Stimulated activated CD4-positive, alpha-beta T cell treated with anti-CD3 and anti-CD28 coated beads, Interleukin-12 subunit alpha, Interleukin-12 subunit beta, amount 100 ng/mL, for 48 hours (primary cell): ENCODE measurements at regions not wholly inside any gene's neighbourhood (a gene's known extent, or its start where the extent isn't known, plus 50 kb on each side); places are given as distances from the start of the nearest gene placed in this dataset.
"Not testable (repeated sequence)": the region's sequence is repeated elsewhere in the genome, so short reads cannot be mapped to it uniquely, and the experiment has no call there.

Source experiments
- DNase-seq, 3 donors: peaks; one replicate each; pipeline ENCODE4 v3.0.0-alpha.2; 2020; ENCODE audit warnings: low read depth in 2 of 3, low spot score in 1 of 3

DNA sequence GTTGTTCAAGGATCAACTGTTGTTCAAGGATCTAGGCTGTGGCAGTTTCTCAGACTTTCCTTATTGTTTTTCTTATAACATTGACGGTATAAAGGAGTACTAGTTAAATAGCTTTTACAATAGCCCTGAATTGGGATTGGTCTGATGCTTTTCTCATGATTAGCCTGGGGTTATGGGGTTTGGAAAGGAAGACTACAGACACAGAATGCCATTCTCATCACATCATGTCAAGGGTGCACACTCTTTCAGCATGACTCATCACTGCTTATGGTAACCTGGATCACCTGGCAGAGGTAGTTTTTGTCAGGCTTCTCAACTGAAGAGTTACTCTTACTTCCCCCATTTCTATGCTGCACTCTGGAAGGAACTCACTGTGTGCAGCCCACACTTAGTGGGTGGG lies 194.2 kb upstream of the NPSR1 start:
- no peak for DNase-seq

- no peak for DNase-seq
Measured at GRCh38 chr7:34471844-34472243, 186.2 kb upstream of the NPSR1 start.

- DNase-seq: no peak
Measured at GRCh38 chr7:34486371-34486770, 171.6 kb upstream of the NPSR1 start.

GRCh38 chr7:34487391-34488115 lies 170.5 kb upstream of the NPSR1 start:
- DNase-seq: no peak

DNA sequence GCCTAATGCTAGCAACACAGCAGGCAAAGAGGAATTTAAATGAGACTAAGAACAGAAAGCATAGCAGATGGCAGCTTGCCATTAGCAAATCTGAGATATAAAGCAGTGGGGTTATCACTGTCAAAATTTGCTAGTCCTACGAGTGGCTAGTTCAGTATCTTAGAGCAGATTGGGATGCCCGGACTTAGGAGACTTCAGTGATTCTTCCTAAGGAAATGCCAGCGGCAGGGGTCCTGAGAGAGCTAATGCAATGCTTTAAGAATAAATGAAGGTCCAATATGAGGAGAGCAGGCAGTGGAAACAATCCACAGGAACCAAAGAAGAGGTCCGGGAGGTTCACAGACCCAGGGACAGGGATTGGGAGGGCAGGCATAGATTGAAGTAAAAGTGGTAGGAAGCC lies 169.3 kb upstream of the NPSR1 start:
- no peak for DNase-seq

DNA sequence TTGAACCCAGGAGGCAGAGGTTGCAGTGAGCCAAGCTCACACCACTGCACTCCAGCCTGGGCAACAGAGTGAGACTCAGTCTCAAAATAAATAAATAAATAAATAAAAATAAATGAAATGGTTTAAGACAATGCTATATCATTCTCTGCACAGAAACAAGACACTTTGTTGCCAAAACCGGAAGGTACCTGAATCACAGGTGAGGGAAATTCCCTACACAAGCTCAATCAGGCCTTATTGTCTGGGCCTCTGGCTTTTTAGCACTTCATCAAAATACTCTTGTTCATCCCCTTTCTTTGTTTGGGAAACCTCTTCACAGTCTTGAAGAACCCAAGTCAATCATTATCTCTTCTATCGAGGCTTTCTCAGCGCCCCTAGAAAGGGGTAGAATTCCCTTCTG lies 166.1 kb upstream of the NPSR1 start:
- no peak for DNase-seq

- no peak for DNase-seq
Measured at GRCh38 chr7:34493752-34494151, 164.3 kb upstream of the NPSR1 start.

- DNase-seq: no peak
Measured at GRCh38 chr7:34497153-34497777, 160.8 kb upstream of the NPSR1 start.

- DNase-seq: no peak
Measured at GRCh38 chr7:34501156-34501555, 156.9 kb upstream of the NPSR1 start.

GRCh38 chr7:34507191-34507590 lies 150.8 kb upstream of the NPSR1 start:
- no peak for DNase-seq

- no peak for DNase-seq
Measured at GRCh38 chr7:34523226-34523918, 134.6 kb upstream of the NPSR1 start.

- DNase-seq: no peak
Measured at GRCh38 chr7:34530259-34530658, 127.8 kb upstream of the NPSR1 start.

GRCh38 chr7:34539003-34539402 lies 119.0 kb upstream of the NPSR1 start:
- no peak for DNase-seq

DNA sequence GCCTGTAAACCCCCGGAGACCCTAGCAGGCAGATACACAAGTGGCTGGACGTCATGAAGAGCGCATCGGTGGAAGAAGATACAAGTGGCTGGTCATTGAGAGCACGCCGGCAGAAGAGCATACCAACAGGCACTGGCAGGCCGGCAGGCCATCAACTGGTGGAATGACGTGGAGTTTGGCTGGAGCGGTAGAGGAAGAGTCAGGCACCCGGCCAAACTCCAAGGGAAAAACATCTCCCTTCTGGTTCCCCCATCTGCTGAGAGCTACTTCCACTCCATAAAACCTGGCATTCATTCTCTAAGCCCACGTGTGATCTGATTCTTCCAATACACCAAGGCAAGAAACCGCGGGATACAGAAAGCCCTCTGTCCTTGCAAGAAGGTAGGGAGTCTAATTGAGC lies 113.4 kb upstream of the NPSR1 start:
- DNase-seq: no peak

GRCh38 chr7:34550996-34551395 lies 107.0 kb upstream of the NPSR1 start:
- no peak for DNase-seq

GRCh38 chr7:34552502-34552901 lies 105.5 kb upstream of the NPSR1 start:
- no peak for DNase-seq

DNA sequence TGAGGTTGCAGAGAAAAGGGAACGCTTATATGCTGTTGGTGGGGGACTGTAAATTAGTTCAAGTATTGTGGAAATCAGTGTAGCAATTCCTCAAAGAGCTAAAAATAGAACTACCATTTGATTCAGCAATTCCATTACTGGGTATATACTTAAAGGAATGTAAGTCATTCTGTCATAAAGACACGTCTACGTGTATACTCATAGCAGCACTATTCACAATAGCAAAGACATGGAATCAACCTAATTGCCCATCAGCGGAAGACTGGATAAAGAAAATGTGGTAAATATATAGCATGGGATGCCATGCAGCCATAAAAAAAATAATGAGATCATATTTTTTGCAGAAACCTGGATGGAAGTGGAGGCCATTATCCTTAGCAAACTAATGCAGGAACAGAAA lies 100.0 kb upstream of the NPSR1 start:
- no peak for DNase-seq

DNA sequence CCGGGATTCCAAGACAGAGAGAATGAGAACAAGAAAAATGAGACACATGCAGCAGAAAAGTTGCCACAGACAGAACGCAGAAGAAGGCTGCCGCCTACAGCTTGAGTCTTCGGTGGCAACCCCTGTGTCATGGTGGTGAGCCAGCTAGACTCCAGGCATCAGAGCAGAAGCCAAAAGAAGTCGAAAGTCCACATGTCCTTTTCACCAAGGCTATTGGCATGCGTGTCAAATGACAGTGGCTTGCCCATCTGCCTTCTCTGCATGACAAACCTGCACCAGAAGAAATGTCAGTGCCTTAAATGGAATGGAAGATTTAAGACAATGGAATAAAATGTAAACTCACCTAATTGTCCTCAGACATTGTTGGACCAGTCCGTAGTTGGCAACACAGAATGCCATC lies 93.9 kb upstream of the NPSR1 start:
- no peak for DNase-seq

- DNase-seq: no peak
Measured at GRCh38 chr7:34567906-34568305, 90.1 kb upstream of the NPSR1 start.

GRCh38 chr7:34569975-34570699 lies 87.9 kb upstream of the NPSR1 start:
- no peak for DNase-seq

DNA sequence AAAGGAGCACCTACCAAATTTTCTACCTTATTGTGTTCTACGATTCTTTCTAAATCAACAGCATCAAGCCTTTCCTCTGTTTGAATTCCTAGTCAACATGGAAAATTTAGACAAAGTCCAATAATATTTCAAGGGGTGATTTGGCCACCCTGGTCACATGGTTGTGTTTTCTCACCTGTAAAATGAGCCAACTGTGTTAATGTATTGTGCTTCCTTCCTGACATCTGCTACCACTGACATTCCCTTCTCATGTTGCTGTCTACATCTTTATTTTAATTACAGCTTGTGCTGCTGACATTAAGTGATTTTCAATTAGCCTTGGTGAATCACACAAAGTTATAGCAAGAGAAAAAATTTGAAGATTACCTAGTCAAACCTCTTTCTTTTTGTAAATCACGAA lies 83.0 kb upstream of the NPSR1 start:
- DNase-seq: no peak

DNA sequence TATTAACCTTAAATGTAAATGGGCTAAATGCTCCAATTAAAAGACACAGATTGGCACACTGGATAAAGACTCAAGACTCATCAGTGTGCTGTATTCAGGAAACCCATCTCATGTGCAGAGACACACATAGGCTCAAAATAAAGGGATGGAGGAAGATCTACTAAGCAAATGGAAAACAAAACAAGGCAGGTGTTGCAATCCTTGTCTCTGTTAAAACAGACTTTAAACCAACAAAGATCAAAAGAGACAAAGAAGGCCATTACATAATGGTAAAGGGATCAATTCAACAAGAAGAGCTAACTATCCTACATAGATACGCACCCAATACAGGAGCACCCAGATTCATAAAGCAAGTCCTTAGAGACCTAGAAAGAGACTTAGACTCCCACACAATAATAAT lies 80.1 kb upstream of the NPSR1 start:
- DNase-seq: not testable (repeated sequence)
